NCI-H2171 treated with DMSO at 0.1 percent for 48 hours (cell line): ENCODE measurements at regions not wholly inside any gene's neighbourhood (a gene's known extent, or its start where the extent isn't known, plus 50 kb on each side); places are given as distances from the start of the nearest gene placed in this dataset.

Source experiments
- DNase-seq: peaks from one replicate; lab custom pipeline; 2025; lab: John Stamatoyannopoulos, UW

- DNase-seq, result no peak
Observed at GRCh38 chr9:19732441-19732951, 56.3 kb downstream of the SLC24A2 start.

- DNase-seq, result peak; percentile 46
Observed at GRCh38 chr9:19728101-19728500, 60.7 kb downstream of the SLC24A2 start.

GRCh38 chr9:19725970-19726369, 62.9 kb downstream of the SLC24A2 start:
- no peak for DNase-seq

GRCh38 chr9:19720377-19720776, 68.5 kb downstream of the SLC24A2 start:
- DNase-seq, result no peak

GRCh38 chr9:19703702-19704101, 85.1 kb downstream of the SLC24A2 start:
- DNase-seq, result no peak

- no peak for DNase-seq
Observed at GRCh38 chr9:19701991-19702390, 86.8 kb downstream of the SLC24A2 start.

GRCh38 chr9:19701274-19701673, 87.6 kb downstream of the SLC24A2 start:
- DNase-seq, result no peak

- DNase-seq, result no peak
Observed at GRCh38 chr9:19700699-19701098, 88.1 kb downstream of the SLC24A2 start.

GRCh38 chr9:19699756-19700155, 89.1 kb downstream of the SLC24A2 start:
- DNase-seq, result no peak

- no peak for DNase-seq
Observed at GRCh38 chr9:19698960-19699359, 89.9 kb downstream of the SLC24A2 start.

- no peak for DNase-seq
Observed at GRCh38 chr9:19694601-19695000, 94.2 kb downstream of the SLC24A2 start.

GRCh38 chr9:19690128-19690527, 98.7 kb downstream of the SLC24A2 start:
- no peak for DNase-seq

GRCh38 chr9:19689328-19690101, 99.3 kb downstream of the SLC24A2 start:
- no peak for DNase-seq

GRCh38 chr9:19683715-19684114, 105.1 kb downstream of the SLC24A2 start:
- no peak for DNase-seq

- no peak for DNase-seq
Observed at GRCh38 chr9:19682397-19682796, 106.4 kb downstream of the SLC24A2 start.

GRCh38 chr9:19681846-19682245, 107.0 kb downstream of the SLC24A2 start:
- no peak for DNase-seq

- DNase-seq, result no peak
Observed at GRCh38 chr9:19677924-19678323, 110.9 kb downstream of the SLC24A2 start.

- DNase-seq, result no peak
Observed at GRCh38 chr9:19675492-19675891, 113.3 kb downstream of the SLC24A2 start.

GRCh38 chr9:19666575-19666974, 122.3 kb downstream of the SLC24A2 start:
- DNase-seq, result no peak

GRCh38 chr9:19665146-19665863, 123.5 kb downstream of the SLC24A2 start:
- DNase-seq, result no peak

GRCh38 chr9:19663570-19663969, 125.3 kb downstream of the SLC24A2 start:
- DNase-seq, result no peak

- no peak for DNase-seq
Observed at GRCh38 chr9:19662213-19662612, 126.6 kb downstream of the SLC24A2 start.

GRCh38 chr9:19660019-19660418, 128.8 kb downstream of the SLC24A2 start:
- DNase-seq, result no peak
